GM21576 (cell line): ENCODE measurements at regions not wholly inside any gene's neighbourhood (a gene's known extent, or its start where the extent isn't known, plus 50 kb on each side); places are given as distances from the start of the nearest gene placed in this dataset.

Experiments used
- ATAC-seq: cut with Tn5 transposase; IDR thresholded peaks from one replicate; pipeline ENCODE4 v1.9.1; 2021; ENCODE audit warnings: mild to moderate bottlenecking, moderate library complexity; ENCODE audit not compliant: unreplicated experiment

DNA sequence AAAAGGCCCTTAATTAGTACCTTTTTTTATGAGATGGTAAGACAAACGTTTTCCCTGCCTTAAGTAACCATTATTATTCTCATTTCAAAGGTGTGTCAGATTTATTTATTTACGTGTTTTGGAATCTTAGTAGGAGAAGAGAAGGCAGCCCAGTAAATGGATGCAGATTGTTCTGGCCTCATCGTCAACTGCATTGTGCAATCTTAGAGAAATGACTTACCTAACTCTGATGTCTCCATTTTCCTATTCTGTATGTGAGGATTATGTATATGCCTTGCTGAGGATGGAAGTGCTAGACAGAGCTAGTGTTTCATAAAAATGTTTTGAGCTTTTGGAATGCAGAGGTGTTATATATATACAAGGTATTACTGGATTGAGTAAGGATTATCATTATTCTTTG lies 97.0 kb upstream of the JAG1 start:
- ATAC-seq: no peak

DNA sequence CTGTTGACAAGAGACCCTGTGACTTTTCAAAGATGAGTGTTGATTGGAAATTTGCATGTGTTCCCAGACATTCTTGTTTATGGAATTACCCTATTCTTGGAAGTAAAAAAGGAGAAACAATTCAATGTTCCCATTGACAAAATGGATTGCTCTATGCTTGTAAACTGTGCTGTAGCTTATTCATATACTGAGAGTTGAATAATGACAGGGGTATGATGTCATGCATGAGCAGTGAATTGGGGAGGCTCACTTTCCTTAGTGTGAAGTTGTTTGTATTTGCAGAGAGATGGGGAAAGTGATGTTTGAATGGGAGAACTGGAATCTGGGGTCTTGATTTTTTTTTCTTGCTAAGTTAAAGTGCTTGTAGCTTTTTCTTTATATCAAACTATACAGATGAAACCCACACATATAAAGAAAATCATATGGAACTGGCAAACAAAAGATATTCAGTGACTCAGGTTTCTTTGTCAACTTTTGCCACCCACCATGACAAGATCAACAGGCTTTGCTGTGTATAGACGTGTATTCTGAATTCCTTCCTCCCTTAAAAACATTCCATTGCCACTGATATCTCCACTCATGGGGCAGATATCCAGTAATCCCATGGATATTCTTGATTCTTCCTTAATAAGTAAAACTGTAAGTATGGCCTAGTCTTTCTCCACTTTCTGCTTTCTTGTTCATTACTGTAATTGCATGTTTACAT lies 97.8 kb upstream of the JAG1 start:
- no peak for ATAC-seq

DNA sequence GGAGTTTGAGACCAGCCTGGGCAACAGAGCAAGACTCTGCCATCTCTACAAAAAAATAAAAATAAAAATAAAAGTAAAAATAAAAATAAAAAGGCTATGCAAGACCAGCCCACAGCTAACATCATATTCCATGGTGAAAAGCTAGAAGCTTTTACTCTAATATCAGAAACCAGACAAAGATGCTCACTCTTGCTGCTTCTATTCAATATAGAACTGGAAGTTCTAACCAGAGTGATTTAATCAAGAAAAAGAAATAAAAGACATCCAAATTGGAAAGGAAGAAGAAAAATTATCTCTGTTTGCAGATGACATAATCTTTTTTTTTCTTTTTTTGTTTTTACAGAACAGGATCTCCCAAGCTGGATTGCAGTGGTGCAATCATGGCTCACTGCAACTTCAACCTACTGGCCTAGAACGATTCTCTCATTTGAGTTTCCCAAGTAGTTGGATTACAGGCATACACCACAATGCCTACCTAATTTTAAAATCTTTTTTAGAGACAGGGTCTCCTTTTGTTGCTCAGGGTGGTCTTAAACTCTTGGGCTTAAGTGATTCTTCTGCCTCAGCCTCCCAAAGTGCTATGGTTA lies 100.7 kb upstream of the JAG1 start:
- no peak for ATAC-seq

DNA sequence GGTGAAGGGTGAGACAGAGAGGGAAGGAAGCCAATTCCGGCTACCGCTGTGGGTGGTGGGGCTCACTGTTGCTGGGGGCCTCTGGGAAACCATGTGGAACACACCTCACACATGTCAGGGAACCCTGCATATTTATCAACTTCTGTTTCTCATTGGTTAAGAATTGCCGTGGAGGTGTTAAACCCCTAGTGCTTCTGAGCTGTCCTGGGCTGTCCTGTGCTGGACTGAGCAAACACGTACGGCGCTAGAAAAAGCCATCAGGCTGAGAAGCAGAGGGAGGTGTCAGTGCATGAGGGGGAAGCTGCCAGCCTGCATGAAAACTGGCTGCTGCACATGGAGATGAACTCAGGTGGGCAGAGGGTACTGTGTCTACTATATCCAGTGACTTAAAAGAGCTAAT lies 103.9 kb upstream of the JAG1 start:
- ATAC-seq: no peak

DNA sequence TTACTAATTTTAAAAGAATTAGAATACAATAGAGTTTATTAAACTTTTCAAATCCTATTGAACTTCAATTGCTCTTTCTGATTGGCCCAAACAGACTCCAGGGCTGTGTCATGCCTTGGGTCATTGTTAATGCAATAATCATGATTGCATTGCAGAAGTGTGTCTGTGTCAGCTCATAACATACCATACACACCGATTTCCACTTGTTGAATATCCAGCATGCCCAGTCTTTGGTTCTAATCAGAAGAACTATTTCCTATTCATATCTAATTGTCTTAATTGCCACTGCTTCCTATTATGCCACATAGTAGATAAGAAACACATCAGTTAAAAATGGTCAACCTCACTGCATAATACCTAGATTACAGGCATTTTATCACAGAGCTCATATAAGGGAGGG lies 106.1 kb upstream of the JAG1 start:
- ATAC-seq: no peak

DNA sequence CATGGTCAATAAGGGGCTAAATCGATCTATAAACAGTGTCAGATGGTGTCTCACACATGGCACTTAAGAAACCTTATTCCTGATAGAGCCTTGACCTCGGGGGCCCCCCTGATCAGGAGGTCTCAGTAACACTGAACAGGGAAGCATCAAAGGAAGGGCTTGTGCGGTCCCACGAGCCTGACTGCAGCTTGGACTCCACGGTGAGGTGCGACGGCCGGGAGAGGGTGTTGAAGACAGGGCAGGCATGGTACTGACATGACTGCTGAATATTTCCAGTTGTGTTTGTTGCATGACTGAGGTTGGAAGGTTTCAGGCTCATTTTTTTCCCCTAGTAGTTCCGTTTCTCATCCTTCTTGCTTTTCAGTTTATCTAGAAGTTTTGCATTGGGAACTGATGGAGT lies 107.1 kb upstream of the JAG1 start:
- no peak for ATAC-seq

DNA sequence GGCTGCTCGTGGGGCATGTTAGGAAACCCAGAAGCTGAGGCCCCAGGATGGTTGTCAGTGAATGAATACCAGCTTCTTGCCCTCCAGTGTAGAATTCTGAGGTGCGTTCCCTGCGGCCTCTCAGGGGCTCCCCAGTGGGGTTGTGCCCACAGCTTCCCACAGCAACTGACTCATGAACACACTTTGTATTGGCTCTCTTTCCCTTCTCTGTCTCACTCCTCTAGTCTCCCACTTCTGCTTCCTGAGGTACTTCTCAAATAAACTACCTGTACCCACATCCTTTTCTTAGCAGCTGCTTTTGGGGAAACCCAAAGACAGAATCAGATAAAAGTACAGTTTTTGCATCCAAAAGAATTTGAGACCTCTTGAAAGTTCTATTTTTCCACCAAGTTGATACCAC lies 107.7 kb upstream of the JAG1 start:
- ATAC-seq: no peak

DNA sequence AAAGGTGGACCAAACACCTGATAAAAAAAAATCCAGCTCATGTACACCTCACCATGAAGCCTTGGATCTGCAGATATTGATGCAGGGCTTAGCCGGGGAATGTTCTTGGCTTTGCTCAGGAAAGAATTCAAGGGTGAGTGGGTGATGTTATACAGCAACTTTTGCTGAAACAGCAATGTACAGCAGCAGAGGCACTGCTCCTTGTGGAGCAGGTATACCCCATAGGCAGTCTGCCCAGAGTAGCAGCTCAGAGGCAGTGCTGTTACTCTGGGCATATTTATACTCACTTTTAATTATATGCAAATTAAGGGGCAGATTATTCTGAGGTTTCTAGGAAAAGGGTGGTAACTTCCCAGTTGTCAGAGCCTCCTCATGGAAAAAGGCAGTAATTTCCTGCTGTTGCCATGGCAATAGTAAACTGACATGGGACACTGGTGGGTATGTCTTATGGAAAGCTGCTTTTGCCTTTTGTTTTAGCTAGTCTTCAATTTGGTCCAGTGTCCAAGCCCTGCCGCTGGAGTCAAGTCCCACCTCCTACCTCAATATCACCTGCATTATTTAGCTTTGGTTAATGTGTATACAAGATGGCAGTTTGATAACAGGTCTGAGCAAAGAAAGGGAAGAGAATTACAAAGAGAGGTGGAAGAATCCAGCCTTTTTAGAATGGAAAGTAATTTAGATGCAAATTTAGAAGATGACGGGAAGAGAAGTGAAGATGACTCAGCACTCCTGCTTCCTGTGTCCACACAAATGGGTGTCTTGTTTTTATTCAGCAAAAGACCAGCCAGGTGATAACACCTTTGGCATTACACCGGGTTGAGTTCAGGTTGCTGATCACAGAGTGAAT lies 110.1 kb upstream of the JAG1 start:
- no peak for ATAC-seq

DNA sequence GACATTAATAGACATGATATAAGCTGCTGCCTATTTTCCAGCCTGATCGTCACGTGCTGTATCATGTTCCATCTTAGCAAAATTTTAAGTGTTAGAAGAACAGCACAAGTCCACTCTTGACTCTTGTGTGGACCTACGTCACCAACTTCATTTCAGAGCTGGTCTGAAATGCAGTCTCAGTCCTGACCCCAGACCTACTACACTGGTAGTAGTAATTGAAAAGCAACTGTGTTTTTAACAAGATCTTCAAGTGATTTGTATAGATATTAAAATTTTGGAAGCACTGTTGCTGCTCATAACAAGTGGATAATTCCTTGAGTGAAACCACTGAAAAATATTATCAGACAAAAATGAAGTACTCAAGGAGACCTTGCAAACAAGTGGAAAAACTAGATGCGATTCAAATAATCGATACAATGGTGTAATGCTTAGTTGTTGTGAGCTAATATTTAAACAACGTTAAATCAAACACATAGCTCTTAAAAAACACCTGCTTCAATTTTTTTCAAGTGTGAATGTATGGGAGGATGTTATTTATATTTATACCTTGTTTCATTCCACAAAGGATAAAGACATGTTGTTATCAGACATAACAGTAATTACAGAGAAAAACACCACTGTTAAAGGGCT lies 110.9 kb upstream of the JAG1 start:
- ATAC-seq: no peak

DNA sequence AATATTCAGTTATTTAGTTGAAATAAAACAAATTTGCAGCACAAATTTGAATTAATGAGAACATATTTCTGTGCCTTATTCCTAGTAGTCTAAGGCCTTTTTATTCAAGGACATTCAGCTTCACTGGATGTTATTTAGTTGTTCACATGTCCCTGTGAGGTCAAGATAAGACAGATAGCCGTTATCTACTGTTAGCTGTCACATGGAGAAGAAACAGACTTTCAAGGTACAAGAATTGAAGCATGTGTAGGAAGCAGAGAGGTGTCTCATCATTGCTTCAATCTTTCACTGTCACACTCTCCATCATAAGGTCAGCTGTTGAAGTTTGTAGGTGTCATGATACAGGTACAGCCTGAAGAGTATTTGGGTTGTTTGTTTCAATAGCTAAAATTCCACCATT lies 112.9 kb upstream of the JAG1 start:
- no peak for ATAC-seq

DNA sequence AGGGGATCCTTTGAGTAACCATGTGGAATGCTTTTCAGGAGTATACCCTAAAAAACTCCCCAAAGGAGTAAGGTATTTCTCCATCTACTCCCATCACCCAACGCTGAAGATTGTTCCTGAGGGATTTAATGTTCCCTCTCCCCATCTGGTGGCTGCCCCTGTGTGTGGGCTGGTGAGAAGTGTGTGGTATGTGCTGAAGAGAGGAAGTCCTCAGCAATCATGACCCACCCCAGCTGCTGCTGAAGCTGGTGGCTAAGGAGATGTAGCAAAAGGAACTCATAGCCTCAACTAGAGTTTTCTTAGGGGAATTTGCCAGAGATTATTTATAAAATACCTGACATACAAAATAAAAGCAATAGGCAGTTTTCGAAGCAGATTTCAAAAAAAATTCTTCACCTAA lies 114.3 kb upstream of the JAG1 start:
- no peak for ATAC-seq

DNA sequence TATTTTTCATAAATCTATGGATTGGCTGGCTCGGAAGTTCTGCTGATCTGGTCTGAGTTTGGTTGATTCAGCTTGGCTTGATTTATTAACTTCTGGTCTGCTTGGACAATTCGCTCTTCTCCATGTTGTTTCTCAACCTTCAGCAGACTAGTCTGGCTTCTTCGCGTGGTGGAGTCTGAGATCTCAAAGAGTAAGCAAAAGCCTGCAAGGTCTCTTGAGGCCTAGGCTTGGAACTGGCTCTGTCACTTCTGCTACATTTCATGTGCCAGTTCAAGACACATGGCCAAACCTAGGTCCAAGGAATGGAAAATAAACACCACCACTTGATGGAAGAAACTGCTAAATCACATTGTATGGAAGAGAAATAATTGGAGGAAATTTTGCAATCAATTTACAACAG lies 115.1 kb upstream of the JAG1 start:
- no peak for ATAC-seq

DNA sequence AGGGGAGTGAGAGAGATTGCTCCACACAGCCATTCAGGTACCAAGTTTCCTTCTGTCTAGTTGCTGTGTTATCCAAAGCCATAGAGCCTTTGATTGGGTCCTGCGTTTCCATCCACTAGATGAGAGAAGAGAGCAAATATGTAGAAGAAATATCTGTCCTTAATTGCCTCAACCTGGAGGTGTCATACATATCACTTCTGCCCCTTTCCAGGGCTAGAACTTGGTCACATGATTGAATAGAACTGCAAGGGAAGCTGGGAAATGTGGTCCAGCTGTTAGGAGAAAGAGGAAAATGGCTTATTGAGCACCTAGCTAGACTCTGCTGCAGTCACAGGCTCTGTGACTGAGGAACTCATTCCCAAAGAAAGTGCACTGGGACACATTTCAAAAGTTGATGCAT lies 115.6 kb upstream of the JAG1 start:
- ATAC-seq: no peak

DNA sequence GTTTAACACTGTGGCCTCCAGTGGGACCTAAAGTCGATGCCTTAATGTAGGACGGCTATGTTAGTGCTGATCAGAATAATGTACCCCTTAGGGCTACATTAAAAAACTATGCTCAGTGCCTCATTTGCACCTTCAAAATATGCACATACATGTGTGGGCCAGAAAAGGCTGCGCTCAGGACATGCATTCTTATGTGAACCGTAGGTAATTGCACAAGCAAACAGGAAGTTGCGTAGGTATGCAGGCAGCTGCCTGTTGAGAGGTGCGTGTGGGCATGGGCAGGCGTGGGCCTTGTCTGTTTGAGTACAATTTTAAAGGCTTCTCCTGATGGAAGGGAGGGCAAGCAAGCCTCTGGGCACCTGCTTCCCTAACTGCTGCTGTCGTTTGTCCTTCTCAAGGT lies 116.2 kb upstream of the JAG1 start:
- no peak for ATAC-seq

DNA sequence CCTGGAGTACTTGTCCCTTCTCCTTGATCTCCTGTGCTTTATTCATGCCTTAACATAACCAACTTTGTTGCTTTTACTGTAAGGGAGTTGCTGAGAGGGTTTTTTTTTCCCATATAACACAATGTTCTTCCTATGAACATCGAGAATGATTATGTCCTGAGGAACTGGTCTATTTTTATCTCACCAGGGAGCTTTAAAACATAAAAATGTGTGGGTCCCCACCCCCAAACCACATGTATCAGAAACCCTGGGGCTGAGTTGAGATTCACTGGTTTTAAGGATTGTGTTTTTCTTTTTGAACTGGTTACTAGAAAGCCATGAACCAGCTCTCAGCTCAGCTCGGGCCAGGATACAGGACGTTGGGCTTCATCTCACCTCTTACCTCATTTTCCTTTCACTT lies 118.5 kb upstream of the JAG1 start:
- ATAC-seq: no peak

DNA sequence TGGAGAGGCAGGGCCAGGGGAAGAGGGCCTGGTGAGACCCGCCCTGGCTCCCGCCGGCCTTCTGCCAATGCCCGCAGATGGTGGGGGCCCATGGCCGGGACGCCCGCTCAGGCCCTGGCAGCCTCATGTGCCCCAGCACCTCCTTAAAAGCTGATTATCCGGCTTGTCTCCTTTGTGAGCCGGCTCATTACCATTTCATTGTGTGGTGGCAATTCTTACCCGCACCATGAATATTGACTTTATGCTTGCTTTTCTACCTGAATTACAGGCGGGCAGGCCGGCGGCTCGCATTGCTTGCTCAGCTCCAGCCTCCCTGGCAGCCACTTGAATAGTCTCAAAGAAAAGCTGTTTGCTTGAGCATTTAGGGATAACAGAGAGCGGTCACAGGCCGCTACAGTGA lies 120.0 kb upstream of the JAG1 start:
- no peak for ATAC-seq

DNA sequence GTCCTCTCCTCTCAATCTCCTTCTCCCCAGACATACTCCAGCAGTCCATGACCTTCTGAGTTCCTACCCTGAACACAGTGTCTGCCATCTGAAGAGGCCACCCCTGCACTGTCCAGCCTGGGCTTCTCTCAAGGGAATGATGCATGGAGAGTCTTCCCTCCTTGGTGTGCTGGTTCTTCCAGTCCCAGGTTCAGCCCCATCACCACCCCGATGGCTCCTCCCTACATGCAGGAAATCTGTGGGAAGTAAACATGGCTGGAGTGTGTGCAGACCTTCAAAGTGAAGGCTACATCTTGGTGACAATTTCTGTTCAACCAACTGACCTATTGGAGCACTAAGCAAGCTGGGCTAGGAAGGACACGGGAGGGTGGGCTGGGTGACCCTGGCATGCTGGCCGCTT lies 121.0 kb upstream of the JAG1 start:
- no peak for ATAC-seq

DNA sequence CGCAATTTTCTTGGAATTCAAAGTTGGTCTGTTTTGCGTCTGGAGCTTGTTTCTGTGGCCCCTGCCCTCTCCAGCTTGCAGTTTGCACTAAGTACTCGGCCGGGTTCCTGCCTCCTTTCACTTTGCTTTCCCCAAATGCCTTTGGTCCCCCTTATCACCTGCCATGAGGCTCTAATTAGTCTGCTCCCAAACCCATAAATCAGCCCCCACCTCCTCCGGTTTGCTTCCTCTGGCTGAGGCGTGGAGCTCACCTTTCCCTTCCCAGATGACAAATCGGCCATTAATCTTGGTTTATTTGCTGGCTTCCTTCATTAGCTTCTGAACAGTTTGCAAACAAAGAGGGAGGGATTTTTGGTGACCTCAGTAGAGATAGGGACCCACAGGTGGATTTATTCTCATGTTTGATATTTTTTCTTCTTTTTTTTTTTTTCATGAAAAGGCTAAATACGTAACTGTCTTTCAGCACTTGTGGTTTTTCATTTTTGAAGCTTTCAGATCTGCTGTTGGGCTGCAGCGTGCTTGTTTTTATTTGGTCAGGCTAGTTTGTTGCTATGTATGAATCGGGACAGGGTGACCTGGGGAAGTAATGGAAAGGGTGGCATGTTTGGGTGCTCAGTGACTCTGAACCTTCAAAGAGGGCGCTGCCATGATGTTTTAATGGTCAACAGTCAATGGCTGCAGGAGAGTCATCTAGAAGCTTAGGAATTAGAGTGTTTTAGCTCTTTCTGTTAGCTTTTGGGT lies 121.7 kb upstream of the JAG1 start:
- ATAC-seq: no peak

DNA sequence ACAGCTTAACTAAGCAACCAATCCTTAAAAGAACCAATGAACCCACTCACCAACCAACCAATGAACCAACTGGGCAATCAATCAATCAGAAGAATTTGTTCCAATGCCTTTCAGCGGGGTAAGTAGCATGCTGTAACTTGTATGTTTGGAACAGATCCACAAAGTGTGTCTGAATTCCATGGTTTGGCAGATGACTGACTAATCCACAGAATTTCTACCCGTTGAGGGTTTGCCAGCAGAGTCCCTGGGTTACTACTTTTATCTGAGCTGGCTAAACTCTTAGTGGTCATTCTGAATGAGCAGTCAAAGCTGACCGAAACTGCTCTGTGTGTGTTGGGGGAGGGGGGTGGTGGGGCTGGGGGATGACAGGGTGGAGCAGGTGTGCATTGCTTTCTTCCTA lies 125.0 kb upstream of the JAG1 start:
- ATAC-seq: no peak

DNA sequence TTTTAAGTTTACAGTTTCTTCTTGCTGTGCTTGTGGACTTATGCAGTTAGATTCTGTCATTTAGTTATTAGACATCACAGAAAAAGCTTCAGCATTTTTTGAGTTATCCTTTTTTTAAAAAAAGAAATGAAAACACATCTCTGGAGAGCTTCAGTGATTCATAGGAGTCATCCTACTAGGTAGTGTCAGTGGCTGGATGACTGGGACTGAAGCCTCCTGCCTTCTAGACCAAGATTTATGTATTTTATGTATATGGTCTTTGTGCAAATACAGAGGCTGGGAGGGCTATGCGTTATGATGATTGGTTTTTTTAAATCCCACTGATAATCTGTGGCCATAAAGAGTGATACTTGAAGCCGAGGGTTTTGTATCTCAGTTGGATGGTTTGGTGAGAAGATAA lies 125.9 kb upstream of the JAG1 start:
- no peak for ATAC-seq

DNA sequence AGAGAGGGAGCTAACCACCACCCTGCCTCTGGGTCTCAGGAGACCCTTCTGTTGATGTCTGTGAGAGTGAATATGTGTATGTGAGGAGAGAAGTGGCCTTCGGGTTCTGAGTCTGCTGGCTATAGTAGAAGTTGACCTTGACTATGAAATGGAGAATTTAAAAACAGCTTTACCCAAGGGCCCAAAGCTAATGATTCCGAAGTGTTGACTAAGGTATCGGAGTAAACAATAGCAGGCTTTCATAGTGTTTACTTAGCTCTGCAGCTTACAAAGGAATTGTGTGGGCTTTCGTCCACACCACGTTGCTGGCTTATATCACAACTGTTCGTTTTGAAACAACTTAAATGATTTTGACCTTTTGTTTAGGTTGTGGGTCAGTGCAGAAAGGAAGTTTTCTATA lies 126.5 kb upstream of the JAG1 start:
- no peak for ATAC-seq
